ENCODE measurements at regions not wholly inside any gene's neighbourhood (a gene's known extent, or its start where the extent isn't known, plus 50 kb on each side); places are given as distances from the start of the nearest gene placed in this dataset.

DNA sequence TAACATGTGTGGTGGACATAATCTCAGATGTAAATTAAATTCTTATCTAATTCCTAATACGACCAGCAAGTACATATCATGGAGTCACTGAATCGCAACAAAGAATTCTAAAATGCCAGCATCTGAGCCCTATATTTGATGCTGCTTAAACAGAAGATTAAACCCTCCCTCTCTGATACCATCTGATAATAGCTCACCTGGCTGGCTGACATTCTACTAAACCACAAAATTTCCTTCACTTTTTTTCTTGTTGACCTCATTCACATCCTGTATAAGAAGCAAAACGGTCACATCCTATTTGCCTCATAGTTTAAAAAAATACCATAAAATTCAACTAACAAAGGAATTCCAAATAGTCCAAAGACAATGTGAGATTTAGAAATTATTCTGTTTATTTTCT is 371.6 kb upstream of the SLC8A1 start:
- H3K4me3 ChIP-seq (replicated peaks in 1 of 3; ENCODE audit: low read depth in 2 of 3, low read length in 3 of 3): no peak overlapping the region
- intact Hi-C loops (cut with micrococcal nuclease): no loop called here
- H3K27me3 ChIP-seq (ENCODE audit: control insufficient read depth in 2 of 2, insufficient read depth in 2 of 2, low read length in 2 of 2): no peaks in the 10 kb centered on the region
- H3K27me3 Mint-ChIP-seq (ENCODE audit: low read depth in 3 of 3): peaks cover 0 to 1% (median 0%) of the 10 kb centered on the region in 3 donors
- H3K9ac ChIP-seq (ENCODE audit: insufficient read depth, low read length, poor library complexity, severe bottlenecking): no peak overlapping the region
- TF ChIP-seq, protein P1, sequence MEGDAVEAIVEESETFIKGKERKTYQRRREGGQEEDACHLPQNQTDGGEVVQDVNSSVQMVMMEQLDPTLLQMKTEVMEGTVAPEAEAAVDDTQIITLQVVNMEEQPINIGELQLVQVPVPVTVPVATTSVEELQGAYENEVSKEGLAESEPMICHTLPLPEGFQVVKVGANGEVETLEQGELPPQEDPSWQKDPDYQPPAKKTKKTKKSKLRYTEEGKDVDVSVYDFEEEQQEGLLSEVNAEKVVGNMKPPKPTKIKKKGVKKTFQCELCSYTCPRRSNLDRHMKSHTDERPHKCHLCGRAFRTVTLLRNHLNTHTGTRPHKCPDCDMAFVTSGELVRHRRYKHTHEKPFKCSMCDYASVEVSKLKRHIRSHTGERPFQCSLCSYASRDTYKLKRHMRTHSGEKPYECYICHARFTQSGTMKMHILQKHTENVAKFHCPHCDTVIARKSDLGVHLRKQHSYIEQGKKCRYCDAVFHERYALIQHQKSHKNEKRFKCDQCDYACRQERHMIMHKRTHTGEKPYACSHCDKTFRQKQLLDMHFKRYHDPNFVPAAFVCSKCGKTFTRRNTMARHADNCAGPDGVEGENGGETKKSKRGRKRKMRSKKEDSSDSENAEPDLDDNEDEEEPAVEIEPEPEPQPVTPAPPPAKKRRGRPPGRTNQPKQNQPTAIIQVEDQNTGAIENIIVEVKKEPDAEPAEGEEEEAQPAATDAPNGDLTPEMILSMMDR (IDR thresholded peaks at IDR 0.05): no peak
- H3K9me3 ChIP-seq (replicated peaks in 1 of 2; ENCODE audit: control insufficient read depth in 1 of 2, insufficient read depth in 1 of 2, low read length in 2 of 2): no peaks in the 10 kb centered on the region
- 61% methylated on average over 2 of the region's 3 CpGs for WGBS (ENCODE audit: insufficient coverage)
- H3K4me2 ChIP-seq (replicated peaks; ENCODE audit: extremely low read depth, low read length, poor library complexity, severe bottlenecking): no peak overlapping the region
- no peaks in the 10 kb centered on the region for H3K36me3 ChIP-seq (replicated peaks in 1 of 2; ENCODE audit: control insufficient read depth in 1 of 2, insufficient read depth in 2 of 2, low read length in 2 of 2)
- H3K9me3 Mint-ChIP-seq: peaks cover 0 to 3% (median 2%) of the 10 kb centered on the region in 7 donors
- H3K4me1 Mint-ChIP-seq: no peaks in the 10 kb centered on the region
- no peaks in the 10 kb centered on the region for H4K20me1 ChIP-seq (ENCODE audit: insufficient read depth, low read length)
- no peak overlapping the region for H3K27ac ChIP-seq (ENCODE audit: low read depth in 1 of 2, low read length in 2 of 2)
- no peaks in the 10 kb centered on the region for H3K79me2 ChIP-seq (ENCODE audit: insufficient read depth, low read length)
- H3K4me3 Mint-ChIP-seq: no peak overlapping the region
- H3K4me1 ChIP-seq (ENCODE audit: control insufficient read depth in 1 of 2, insufficient read depth in 2 of 2, low read length in 2 of 2): no peaks in the 10 kb centered on the region
- no peaks in the 10 kb centered on the region for H3K36me3 Mint-ChIP-seq
- H3K27ac Mint-ChIP-seq: no peak overlapping the region
- no peak for DNase-seq
- H2AFZ ChIP-seq (ENCODE audit: insufficient read depth, low read depth, low read length, poor library complexity, severe bottlenecking): no peak overlapping the region

GRCh38 chr2:40824278-40824677 is 372.4 kb upstream of the SLC8A1 start:
- Mint-ChIP-seq H3K4me3 (no peak overlapping the region), H3K9me3 (peaks cover 0 to 3% (median 2%) of the 10 kb centered on the region in 7 donors), H3K27ac (no peak overlapping the region), H3K4me1 (no peaks in the 10 kb centered on the region), H3K36me3 (no peaks in the 10 kb centered on the region), H3K27me3 (ENCODE audit: low read depth in 3 of 3) (peaks cover 0 to 1% (median 0%) of the 10 kb centered on the region in 3 donors)
- Histone ChIP-seq H3K4me2 (replicated peaks; ENCODE audit: extremely low read depth, low read length, poor library complexity, severe bottlenecking) (no peak overlapping the region), H3K36me3 (replicated peaks in 1 of 2; ENCODE audit: control insufficient read depth in 1 of 2, insufficient read depth in 2 of 2, low read length in 2 of 2) (no peaks in the 10 kb centered on the region), H2AFZ (ENCODE audit: insufficient read depth, low read depth, low read length, poor library complexity, severe bottlenecking) (no peak overlapping the region), H3K9ac (ENCODE audit: insufficient read depth, low read length, poor library complexity, severe bottlenecking) (no peak overlapping the region), H3K27ac (ENCODE audit: low read depth in 1 of 2, low read length in 2 of 2) (no peak overlapping the region), H3K9me3 (replicated peaks in 1 of 2; ENCODE audit: control insufficient read depth in 1 of 2, insufficient read depth in 1 of 2, low read length in 2 of 2) (no peaks in the 10 kb centered on the region), H3K4me3 (replicated peaks in 1 of 3; ENCODE audit: low read depth in 2 of 3, low read length in 3 of 3) (no peak overlapping the region), H3K27me3 (ENCODE audit: control insufficient read depth in 2 of 2, insufficient read depth in 2 of 2, low read length in 2 of 2) (no peaks in the 10 kb centered on the region), H4K20me1 (ENCODE audit: insufficient read depth, low read length) (no peaks in the 10 kb centered on the region), H3K79me2 (ENCODE audit: insufficient read depth, low read length) (no peaks in the 10 kb centered on the region), H3K4me1 (ENCODE audit: control insufficient read depth in 1 of 2, insufficient read depth in 2 of 2, low read length in 2 of 2) (no peaks in the 10 kb centered on the region)
- TF ChIP-seq, protein P1 (IDR thresholded peaks at IDR 0.05): no peak
- WGBS (ENCODE audit: insufficient coverage): 84% methylated on average over 4 of the region's 5 CpGs
- no peak for DNase-seq
- intact Hi-C loops (cut with micrococcal nuclease): no loop called here
